ENCODE measurements at regions not wholly inside any gene's neighbourhood (a gene's known extent, or its start where the extent isn't known, plus 50 kb on each side); places are given as distances from the start of the nearest gene placed in this dataset.

GRCh38 chr4:156638334-156638733, 333.3 kb downstream of the PDGFC start:
- no peak for ATAC-seq
- H3K27me3 Mint-ChIP-seq, result no peaks in the 10 kb centered on the region
- DNase-seq, result no peak

DNA sequence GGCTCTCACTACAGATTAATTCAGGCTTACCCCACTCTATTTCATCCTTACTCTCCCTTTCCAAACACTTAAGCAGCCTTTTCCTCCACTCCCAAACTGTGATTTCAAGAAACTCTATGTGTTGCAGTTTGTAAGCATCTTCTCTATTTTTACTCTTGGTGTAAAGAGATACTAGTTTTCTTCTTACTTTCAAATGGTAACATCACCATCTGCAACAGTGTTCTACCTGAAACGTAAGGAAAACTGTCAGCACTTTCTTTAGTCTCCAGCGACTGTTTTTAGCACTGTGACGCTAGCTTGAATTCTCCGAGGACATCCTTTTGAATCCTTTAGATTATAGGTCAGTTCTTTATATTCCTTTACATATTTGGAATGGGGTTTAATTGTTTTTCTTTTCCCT, 335.2 kb downstream of the PDGFC start:
- peaks cover 0 to 11% (median 0%) of the 10 kb centered on the region in 9 donors for H3K9me3 Mint-ChIP-seq
- ATAC-seq (no peak), DNase-seq (no peak)
- no peak overlapping the region for H3K27ac Mint-ChIP-seq
- H3K4me3 Mint-ChIP-seq, result no peak overlapping the region
- no peaks in the 10 kb centered on the region for H3K4me1 Mint-ChIP-seq
- H3K27me3 Mint-ChIP-seq, result no peaks in the 10 kb centered on the region
- POLR2A ChIA-PET, result no interaction called here
- H3K36me3 Mint-ChIP-seq, result no peaks in the 10 kb centered on the region

More at GRCh38 chr4:156638334-156638733, 333.3 kb downstream of the PDGFC start:
- Mint-ChIP-seq H3K9me3 (peaks cover 0 to 11% (median 1%) of the 10 kb centered on the region in 9 donors), H3K27ac (no peak overlapping the region), H3K4me3 (no peak overlapping the region), H3K36me3 (no peaks in the 10 kb centered on the region), H3K4me1 (no peaks in the 10 kb centered on the region)
- POLR2A ChIA-PET, result no interaction called here

DNA sequence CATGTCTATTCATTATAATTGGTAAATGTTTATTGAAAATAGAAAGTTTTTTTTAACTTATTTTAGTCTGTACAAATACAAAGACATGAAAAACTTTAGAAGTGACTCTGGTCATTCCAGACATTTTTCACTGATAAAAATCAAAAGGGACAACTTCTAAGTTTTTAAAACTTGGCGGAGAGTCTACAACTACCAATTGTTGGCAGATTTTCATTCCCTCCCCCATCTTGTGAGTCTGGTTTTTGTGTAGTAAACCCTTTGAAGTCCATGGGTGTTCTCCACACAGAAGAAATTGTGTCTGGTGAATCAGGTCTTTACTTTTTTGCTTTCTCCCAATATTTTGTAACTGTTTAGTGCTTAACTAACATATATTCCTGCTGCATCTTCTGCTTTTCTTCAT, 336.5 kb downstream of the PDGFC start:
- POLR2A ChIA-PET, result no interaction called here
- no peaks in the 10 kb centered on the region for H3K4me1 Mint-ChIP-seq
- ATAC-seq (no peak), DNase-seq (no peak)
- peaks cover 0 to 11% (median 0%) of the 10 kb centered on the region in 9 donors for H3K9me3 Mint-ChIP-seq
- no peaks in the 10 kb centered on the region for H3K36me3 Mint-ChIP-seq
- no peak overlapping the region for H3K4me3 Mint-ChIP-seq
- no peak overlapping the region for H3K27ac Mint-ChIP-seq
- H3K27me3 Mint-ChIP-seq, result no peaks in the 10 kb centered on the region

DNA sequence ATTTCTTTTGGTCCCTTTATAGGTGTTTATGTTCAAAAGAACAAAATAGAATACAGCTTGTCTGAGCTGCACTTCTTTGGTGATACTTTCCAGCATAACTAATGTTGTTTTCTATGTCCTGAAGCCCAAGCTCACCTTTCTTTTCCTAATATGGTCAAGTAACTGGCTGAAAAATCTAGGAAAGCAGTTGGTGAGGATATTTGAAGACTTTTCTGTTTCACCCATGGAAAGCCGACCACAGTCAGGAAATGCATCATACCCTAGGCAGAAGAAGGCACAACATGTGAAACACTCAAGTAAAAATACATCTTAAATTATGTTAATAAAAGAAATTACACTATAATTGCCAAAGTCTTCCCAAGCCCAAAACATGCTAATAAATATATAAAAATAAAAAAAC, 337.0 kb downstream of the PDGFC start:
- H3K9me3 Mint-ChIP-seq, result peaks cover 0 to 13% (median 0%) of the 10 kb centered on the region in 9 donors
- POLR2A ChIA-PET, result no interaction called here
- ATAC-seq, result no peak

GRCh38 chr4:156633847-156634246, 337.8 kb downstream of the PDGFC start:
- no peak overlapping the region for H3K4me3 Mint-ChIP-seq
- DNase-seq (no peak), ATAC-seq (no peak)
- no peaks in the 10 kb centered on the region for H3K27me3 Mint-ChIP-seq
- H3K4me1 Mint-ChIP-seq, result no peaks in the 10 kb centered on the region
- H3K36me3 Mint-ChIP-seq, result no peaks in the 10 kb centered on the region
- POLR2A ChIA-PET, result no interaction called here
- H3K27ac Mint-ChIP-seq, result no peak overlapping the region
- H3K9me3 Mint-ChIP-seq, result peaks cover 0 to 12% (median 0%) of the 10 kb centered on the region in 9 donors

More for the DNA sequence above, 337.0 kb downstream of the PDGFC start:
- no peaks in the 10 kb centered on the region for H3K27me3 Mint-ChIP-seq
- no peaks in the 10 kb centered on the region for H3K4me1 Mint-ChIP-seq
- DNase-seq, result no peak
- H3K36me3 Mint-ChIP-seq, result no peaks in the 10 kb centered on the region
- no peak overlapping the region for H3K27ac Mint-ChIP-seq
- no peak overlapping the region for H3K4me3 Mint-ChIP-seq

DNA sequence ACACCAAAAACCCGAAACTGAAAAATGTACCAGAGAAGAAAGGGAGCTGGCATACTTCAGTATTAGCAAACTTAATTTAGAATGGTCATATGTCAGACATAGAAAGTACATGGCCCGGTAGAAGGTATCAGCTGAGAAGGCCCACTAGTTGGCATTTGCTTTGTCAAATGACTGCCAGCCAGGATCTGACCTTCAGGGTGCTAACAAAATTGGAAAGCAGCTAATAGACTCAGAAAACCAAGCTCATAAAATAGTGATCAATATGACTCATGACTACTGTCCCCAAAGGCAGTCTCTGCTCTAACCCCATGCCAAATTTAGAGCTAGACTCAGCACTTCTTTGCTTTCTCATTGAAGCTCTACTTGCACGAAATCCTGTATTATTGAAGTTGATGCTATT, 342.7 kb downstream of the PDGFC start:
- no peak overlapping the region for H3K4me3 Mint-ChIP-seq
- no peak for ATAC-seq
- H3K27me3 Mint-ChIP-seq, result no peaks in the 10 kb centered on the region
- POLR2A ChIA-PET, result no interaction called here
- no peaks in the 10 kb centered on the region for H3K36me3 Mint-ChIP-seq
- no peak for DNase-seq
- H3K27ac Mint-ChIP-seq, result no peak overlapping the region
- no peaks in the 10 kb centered on the region for H3K4me1 Mint-ChIP-seq
- peaks cover 0 to 21% (median 8%) of the 10 kb centered on the region in 9 donors for H3K9me3 Mint-ChIP-seq

DNA sequence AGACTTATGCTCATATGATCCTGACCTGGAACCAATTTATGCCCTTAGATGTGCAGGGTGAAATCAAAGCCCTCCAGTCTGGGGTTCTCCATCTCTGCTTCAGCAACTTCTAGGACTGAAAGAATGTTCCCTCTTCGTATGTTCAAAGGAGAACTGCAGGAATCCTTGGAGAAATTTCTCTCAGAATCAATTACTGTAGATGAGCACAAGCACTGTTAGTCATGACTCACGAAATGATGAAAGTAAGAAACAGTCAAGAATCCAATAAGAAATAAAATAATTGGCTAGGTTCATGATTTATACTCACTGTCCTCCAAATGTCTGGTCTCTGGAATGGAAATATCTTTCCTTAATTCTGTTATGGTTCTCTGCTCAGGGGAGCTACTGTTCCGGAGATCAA, 348.2 kb downstream of the PDGFC start:
- POLR2A ChIA-PET, result no interaction called here
- Mint-ChIP-seq H3K4me3 (no peak overlapping the region), H3K27ac (no peak overlapping the region), H3K27me3 (no peaks in the 10 kb centered on the region), H3K4me1 (no peaks in the 10 kb centered on the region), H3K9me3 (peaks cover 2 to 19% (median 8%) of the 10 kb centered on the region in 9 donors), H3K36me3 (no peaks in the 10 kb centered on the region)
- ATAC-seq, result no peak
- DNase-seq, result no peak

DNA sequence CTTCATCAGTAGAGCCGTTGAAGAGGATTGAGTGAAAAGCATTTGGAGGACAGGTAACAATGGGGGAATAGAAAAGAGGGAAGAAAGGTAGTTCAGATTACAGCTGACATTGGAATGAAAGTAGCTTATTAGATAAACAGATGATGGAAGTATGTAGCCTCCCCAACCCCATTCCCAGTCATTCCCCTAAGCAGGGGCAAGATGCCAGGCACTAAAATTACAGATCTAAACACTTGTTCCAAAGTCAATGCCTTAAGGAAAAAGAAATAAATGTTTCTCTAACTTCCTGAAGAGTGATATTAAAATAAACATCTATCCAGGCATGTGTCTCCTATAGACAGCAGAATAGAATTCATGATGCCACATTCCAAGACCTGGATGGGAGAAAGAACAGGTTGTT, 350.8 kb downstream of the PDGFC start:
- POLR2A ChIA-PET, result no interaction called here
- no peak for ATAC-seq
- Mint-ChIP-seq H3K27ac (no peak overlapping the region), H3K9me3 (peaks cover 0 to 11% (median 0%) of the 10 kb centered on the region in 9 donors), H3K4me1 (no peaks in the 10 kb centered on the region), H3K36me3 (no peaks in the 10 kb centered on the region), H3K27me3 (no peaks in the 10 kb centered on the region), H3K4me3 (no peak overlapping the region)
- no peak for DNase-seq

DNA sequence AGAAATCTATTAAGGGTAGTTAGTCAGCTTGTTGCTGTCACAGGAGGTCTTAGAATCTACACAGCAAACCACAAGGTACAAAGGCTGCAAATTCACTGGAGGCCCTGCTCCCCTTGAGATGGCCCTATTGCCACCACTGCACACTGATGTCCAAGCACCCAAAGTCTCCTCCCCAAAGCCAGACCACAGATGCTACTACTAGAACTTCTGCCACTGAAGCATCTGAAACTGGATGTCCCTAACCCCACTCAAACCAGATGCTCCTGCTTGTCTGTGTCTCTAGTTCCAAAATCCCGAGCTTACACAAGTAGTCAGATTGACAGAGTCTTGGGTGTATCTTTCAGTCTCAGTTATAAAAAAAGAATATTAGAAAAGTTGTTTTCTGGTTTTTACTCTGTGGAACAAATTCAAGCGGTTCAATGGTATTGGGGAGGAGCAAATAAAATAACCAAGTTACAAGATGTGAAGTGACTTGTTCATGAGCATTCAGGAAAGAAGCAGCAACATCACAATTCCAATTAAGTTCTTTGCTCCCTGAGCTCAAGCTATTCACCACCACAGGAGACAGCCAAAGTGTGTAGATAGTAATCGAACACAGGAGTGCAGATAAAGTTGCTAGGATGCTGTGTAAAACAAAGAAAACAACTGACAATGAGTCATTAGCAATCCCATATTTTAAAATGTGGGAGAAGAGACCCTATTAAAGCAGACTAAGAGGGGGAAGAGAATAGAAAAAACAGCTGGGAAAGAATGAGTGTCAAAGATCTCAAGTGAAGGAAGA, 352.3 kb downstream of the PDGFC start:
- POLR2A ChIA-PET, result no interaction called here
- no peaks in the 10 kb centered on the region for H3K4me1 Mint-ChIP-seq

GRCh38 chr4:156615066-156615531, 356.5 kb downstream of the PDGFC start:
- no peak overlapping the region for H3K4me3 Mint-ChIP-seq
- no peaks in the 10 kb centered on the region for H3K27me3 Mint-ChIP-seq
- peaks cover 0 to 3% (median 0%) of the 10 kb centered on the region in 9 donors for H3K9me3 Mint-ChIP-seq
- no peaks in the 10 kb centered on the region for H3K4me1 Mint-ChIP-seq
- ATAC-seq (no peak), DNase-seq (no peak)
- POLR2A ChIA-PET, result no interaction called here
- no peaks in the 10 kb centered on the region for H3K36me3 Mint-ChIP-seq
- H3K27ac Mint-ChIP-seq, result no peak overlapping the region

More for the DNA sequence above, 352.3 kb downstream of the PDGFC start:
- Mint-ChIP-seq H3K4me3 (no peak overlapping the region), H3K36me3 (no peaks in the 10 kb centered on the region), H3K9me3 (peaks cover 0 to 11% (median 0%) of the 10 kb centered on the region in 9 donors), H3K27me3 (no peaks in the 10 kb centered on the region), H3K27ac (no peak overlapping the region)
- no peak for DNase-seq
- ATAC-seq, result no peak

- Mint-ChIP-seq H3K4me1 (no peaks in the 10 kb centered on the region), H3K4me3 (no peak overlapping the region), H3K27me3 (no peaks in the 10 kb centered on the region), H3K36me3 (no peaks in the 10 kb centered on the region), H3K27ac (no peak overlapping the region), H3K9me3 (peaks cover 0 to 3% (median 0%) of the 10 kb centered on the region in 9 donors)
- DNase-seq, result no peak
- POLR2A ChIA-PET, result no interaction called here
- ATAC-seq, result no peak
Measured at GRCh38 chr4:156614536-156614935, 357.1 kb downstream of the PDGFC start.

DNA sequence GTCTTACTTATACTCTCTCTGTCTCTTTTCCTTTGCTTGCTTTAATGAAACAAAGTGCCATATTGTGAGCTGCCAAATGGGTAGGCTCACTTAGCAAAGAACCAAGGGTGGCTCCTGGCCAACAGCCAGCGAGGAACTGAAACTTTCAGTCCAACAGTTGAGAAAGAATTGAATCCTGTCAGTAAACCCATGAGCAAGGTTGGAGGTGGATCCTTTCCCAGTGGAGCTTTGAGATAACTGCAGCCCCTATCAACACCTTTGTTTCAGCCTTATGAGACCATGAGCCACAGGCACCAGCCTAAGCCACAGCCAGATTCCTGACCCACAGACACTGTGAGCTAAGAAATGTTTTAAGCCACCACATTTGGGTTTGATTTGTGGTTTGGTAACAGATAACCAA, 362.2 kb downstream of the PDGFC start:
- Mint-ChIP-seq H3K4me1 (no peaks in the 10 kb centered on the region), H3K9me3 (peaks cover 0 to 7% (median 3%) of the 10 kb centered on the region in 9 donors), H3K4me3 (no peak overlapping the region), H3K27ac (no peak overlapping the region), H3K36me3 (no peaks in the 10 kb centered on the region), H3K27me3 (no peaks in the 10 kb centered on the region)
- DNase-seq (no peak), ATAC-seq (no peak)
- POLR2A ChIA-PET, result no interaction called here

GRCh38 chr4:156608651-156609050, 362.9 kb downstream of the PDGFC start:
- POLR2A ChIA-PET, result no interaction called here
- H3K4me3 Mint-ChIP-seq, result no peak overlapping the region
- H3K36me3 Mint-ChIP-seq, result no peaks in the 10 kb centered on the region
- no peak overlapping the region for H3K27ac Mint-ChIP-seq
- H3K27me3 Mint-ChIP-seq, result no peaks in the 10 kb centered on the region
- DNase-seq (no peak), ATAC-seq (no peak)
- H3K4me1 Mint-ChIP-seq, result no peaks in the 10 kb centered on the region
- H3K9me3 Mint-ChIP-seq, result peaks cover 0 to 12% (median 3%) of the 10 kb centered on the region in 9 donors

- peaks cover 0 to 15% (median 3%) of the 10 kb centered on the region in 9 donors for H3K9me3 Mint-ChIP-seq
- ATAC-seq (no peak), DNase-seq (no peak)
- POLR2A ChIA-PET, result no interaction called here
- no peak overlapping the region for H3K4me3 Mint-ChIP-seq
- no peaks in the 10 kb centered on the region for H3K4me1 Mint-ChIP-seq
- H3K27me3 Mint-ChIP-seq, result no peaks in the 10 kb centered on the region
- no peaks in the 10 kb centered on the region for H3K36me3 Mint-ChIP-seq
- H3K27ac Mint-ChIP-seq, result no peak overlapping the region
Measured at GRCh38 chr4:156607478-156607857, 364.1 kb downstream of the PDGFC start.
